GM19023 (cell line): ENCODE measurements at regions not wholly inside any gene's neighbourhood (a gene's known extent, or its start where the extent isn't known, plus 50 kb on each side); places are given as distances from the start of the nearest gene placed in this dataset.

Source experiments
- ATAC-seq: cut with Tn5 transposase; IDR thresholded peaks from one replicate; pipeline ENCODE4 v1.9.1; 2021; ENCODE audit warnings: mild to moderate bottlenecking, moderate library complexity; ENCODE audit not compliant: unreplicated experiment

DNA sequence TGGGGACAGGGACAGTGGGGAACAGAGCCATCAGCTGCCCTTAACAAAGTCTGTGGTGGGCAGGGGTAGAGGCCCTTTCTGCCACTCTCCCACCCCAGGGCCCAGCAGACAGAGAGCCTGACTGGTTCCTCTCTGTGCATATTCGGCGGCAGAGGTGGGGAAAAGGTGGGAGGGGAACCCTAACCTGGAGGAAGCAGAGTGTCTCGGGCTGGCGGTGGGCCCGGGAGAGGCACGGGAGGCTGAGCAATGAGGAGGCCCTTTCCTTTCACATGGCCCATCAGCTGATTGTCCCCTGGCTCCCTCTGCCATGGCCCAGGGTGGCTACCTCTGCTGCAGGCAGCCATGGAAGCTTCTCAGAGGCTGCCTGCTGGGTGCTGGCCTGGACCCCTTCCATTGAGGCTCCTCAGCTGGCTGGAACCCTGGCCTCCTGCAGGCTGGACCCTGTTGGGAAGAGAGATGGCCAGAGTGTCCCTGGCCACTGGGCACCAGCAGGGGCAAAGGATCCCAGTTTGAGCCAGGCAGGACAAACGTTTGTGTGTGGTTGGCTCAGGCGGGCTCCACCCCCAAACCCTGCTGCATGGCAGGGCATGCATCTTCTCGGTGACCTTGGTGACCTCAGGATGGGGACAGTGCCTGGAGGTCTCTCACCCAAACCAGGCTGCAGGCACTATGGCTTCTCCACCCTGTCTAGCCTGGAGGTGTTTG is 202.8 kb upstream of the ZNF536 start:
- ATAC-seq = no peak

DNA sequence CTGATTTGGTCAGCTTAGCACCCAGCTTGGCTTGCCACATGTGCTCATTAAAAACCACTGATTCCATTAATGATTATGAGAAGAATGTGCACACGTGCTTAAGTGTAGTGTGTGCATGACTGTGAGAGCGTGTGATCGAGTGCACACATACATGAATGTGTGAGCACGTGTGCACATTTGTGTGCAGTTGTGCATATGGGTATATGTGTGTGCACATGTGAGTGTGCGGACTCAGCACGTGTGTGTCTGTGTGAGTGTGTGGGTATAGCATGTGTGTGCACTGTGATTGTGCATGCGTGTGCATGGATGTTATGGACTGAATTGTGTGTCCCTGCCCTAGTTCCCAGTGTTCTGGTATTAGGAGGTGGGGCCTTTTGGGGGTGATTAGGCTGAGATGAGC is 202.1 kb upstream of the ZNF536 start:
- ATAC-seq = no peak

DNA sequence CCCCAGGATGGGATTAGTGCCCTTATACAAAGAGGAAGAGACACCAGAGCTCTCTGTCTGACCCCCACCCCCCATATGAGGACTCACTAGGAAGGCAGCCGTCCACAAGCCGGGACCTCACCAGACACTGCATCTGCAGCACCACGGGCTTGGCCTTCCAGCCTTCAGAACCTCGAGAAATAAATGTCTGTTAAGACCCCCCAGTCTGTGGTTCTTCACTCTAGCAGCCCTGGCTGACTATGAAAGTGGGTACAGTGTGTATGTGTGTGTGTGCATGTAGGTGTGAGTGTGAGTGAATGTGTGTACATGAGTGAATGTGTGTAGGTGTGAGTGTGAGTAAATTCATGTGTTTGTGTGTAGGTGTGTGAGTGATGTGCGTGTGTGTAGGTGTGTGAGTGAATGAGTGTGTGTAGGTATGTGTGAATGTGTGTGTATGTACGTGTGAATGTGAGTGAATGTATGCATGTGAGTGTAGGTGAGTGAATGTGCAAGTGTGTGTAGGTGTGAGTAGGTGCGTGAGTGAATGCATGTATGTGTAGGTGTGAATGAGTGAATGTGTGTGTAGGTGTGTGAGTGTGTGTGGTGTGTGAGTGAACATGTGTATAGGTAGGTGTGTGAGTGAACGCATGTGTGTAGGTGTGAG is 201.6 kb upstream of the ZNF536 start:
- no peak for ATAC-seq

DNA sequence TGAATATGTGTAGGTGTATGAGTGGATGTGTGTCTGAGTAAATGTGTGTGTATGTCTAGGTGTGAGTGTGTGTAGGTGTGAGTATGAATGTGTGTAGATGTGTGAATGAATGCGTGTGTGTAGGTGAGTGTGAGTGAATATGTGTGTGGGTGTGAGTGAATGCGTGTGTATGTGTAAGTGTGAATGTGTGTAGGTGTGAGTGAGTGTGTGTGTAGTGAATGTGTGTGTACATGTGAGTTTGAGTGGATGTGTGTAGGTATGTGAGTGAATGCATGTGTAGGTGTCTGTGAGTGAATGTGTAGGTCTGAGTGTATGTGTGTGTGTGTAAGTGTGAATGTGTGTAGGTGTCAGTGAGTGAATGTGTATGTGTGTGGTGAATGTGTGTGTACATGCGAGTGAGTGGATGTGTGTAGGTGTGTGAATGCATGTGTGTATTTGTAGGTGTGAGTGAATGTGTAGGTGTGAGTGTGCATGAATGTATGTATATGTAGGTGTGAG is 201.0 kb upstream of the ZNF536 start:
- no peak for ATAC-seq

DNA sequence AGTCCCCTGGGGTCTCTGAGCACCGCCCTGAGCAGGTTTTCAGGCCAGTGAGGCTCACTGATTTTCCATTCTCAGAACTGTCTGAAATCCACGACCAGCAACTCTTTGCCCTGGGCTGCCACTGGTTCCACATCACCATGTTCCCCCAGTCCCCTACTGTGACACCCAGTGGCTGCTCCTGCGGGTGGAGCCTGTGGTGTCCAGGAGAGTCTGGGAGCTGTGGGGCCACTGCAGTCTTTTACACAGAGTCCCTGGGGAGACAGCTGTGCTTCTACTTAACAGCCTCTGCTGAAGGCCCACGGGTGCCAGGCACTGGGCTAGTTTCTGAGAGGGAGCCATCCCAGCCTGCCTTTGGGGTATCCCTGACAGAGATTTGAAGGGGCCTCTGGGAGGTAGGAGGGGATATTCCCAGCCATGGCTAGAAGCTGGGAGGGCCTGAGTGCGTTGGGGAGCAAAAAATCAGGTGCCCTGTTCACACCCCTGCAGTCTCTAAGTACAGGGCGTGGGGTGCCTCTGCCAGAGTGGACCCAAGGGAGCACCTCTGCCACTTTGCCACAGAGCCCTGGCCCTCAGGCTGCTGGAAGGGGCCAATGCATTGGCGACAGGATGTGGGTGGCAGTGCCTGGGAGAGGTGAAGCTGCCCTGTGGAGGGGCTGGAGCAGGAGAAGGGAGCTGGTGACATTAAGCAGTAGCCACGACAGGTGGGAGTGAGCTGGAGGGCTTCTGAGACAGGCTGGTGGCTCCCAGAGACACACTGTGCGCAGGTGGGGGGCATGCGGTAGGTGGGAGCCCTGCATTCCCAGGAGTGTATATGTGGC is 200.2 kb upstream of the ZNF536 start:
- ATAC-seq = no peak

DNA sequence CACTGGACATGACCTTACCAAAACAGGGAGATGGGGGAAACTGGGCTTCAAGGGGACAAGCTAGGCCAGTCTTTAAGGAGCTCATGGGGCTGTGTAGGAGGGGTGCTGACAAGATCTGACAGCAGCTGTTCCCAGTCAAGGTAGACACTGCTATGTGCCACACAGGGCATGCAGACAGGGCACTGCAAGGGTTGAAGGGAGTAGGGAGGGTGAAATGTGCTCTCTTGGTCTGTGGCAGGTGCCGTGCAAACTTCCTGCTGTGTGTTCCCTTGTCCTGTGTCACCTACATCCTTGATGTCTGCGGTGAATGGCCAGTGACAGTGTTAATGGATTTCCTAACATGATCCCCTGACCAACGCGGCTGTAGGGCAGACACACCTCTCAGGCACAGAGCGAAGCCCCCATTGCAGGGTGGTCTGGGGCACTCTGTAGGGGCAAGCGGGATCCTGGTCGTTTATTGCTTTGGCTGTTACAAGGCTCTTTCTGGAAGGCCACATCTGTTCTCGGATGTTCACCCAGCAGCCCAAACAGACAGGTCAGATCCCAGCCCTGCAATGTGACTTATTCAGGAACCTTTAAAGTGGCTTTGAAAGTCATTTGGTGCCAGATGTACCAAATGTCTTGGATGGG is 199.5 kb upstream of the ZNF536 start:
- no peak for ATAC-seq

DNA sequence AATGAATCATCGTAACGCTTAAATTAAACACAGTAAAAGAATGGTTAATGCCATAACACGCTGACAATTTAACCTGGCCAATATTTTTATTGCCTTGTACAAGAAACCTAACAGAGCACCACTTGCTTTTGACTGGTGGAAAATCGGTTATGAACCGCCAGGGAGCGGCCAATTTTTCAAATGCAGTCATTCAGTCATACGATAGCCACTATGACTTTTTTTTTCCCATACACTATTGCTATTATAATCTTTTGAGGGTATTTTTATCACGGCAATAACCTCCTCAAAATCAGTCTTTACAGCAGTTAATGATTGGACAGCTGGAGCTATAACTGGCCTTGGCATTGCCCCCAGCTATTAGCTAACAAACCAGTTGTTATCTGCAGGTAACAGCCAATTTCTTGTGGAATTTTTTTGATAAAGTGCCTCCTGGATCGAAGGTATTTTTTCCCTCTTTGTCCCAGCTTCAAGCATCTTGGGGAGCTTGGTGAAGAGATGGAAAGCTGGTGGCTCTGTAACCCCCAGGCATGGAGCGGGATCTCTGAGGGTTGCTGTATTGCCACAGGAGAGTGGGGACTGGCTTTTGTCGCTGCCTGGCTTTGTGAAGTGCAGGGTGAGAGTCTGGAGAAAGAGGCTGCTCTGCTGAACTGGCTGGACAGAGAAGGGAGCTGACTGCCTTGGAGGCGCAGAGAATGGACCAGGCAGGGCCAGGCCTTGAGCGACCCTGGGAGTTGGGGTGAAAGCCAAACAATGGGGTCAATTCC is 198.4 kb upstream of the ZNF536 start:
- ATAC-seq = no peak

DNA sequence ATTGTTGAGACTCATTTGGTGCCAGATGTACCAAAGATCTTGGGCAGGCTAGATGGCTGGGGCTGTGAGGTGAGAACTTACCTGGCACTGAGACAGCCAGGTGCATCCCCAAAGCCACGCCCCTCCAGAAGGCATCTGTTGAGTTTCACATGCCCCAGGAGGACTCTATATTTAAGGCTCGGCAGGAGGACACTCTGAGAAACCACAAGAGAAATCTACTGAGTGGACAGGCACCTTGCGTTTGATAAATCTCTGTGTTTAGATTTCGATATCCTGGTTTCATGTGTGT is 197.9 kb upstream of the ZNF536 start:
- ATAC-seq = no peak

DNA sequence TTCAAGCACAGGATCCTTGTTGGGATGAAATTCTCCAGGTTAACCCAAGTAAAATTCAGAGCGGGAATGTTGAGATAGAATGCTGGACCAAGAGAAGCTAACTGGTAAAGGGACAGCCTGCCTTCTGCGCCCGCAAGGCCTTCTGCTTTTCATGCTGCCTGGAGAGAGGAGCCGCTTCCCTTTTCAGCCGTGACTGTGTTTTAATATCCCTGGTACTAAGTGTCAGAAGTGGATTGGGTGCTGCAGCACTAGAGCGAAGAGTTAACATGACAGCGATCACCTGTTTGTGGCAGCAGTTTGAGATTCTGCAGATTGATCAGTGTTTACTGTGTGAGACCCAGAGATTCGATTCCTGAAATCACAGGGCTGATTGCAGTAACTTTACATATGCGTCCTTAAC is 197.4 kb upstream of the ZNF536 start:
- no peak for ATAC-seq

DNA sequence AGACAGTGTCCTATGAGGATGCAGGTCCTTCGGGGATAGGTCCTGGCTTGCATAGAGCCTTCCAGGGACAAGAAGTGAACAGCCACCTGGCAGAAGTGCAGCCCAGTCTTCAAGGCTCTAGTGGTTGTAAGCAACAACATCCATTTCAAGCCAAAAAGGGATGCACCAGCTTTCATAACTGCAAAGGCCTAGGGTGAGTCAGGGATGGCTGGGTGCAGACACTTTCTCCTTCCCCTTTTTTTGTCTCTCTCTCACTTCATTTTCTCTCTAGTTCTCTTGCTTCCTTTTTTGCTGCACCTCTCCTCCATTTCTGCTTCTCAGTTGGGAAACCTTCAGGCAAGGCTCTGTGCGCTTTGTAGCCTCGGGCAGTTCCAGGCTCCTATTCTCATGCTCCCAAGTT is 196.2 kb upstream of the ZNF536 start:
- ATAC-seq = no peak

DNA sequence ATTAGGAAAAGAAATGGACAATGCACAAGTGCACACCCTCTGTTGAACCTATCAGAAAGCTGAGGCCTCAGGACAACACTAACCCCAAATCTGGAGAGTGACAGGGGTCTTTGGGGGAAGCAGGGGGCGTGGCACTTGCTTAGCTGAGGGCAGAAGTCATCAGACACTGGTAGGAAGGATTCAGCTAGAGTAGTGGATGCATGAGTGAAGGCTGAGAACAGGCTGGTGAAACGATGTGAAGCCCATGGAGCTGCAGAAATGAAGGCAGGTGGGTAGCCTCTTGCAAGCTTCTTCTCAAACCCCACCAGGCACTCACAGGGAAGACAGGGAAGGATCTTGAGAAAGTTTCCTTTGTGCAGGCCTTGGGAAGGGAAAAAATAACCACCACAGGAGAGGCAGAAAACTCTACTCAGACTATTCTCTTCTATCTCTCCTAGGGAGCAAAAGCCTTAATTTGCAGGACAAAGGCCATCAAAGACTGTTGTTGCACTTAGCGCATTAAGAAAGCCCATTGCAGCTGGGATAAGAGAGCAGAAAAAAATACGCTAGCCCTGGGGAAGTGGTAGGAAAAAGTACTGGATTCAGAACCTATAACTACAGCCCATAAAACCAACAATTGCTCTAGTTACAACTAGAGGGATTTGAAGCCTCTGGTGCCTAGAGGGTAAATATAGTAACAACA is 193.3 kb upstream of the ZNF536 start:
- no peak for ATAC-seq

DNA sequence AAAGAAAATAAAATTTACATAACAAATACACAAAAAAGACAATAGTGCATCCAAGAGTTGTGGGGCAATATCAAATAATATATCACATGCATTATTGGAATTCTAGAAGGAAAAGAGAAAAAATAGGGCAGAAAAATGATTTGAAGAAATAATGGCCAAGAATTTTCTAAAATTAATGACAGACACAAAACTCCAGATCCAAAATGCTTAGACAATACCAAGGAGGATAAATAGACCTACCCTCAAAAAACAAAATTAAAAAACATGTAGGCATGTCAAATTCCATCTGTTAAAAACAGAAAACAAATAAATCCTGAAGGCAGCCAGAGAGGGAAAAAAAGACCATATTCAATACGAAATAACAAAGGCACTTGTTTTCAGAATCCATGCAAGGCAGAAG is 191.5 kb upstream of the ZNF536 start:
- ATAC-seq = no peak

DNA sequence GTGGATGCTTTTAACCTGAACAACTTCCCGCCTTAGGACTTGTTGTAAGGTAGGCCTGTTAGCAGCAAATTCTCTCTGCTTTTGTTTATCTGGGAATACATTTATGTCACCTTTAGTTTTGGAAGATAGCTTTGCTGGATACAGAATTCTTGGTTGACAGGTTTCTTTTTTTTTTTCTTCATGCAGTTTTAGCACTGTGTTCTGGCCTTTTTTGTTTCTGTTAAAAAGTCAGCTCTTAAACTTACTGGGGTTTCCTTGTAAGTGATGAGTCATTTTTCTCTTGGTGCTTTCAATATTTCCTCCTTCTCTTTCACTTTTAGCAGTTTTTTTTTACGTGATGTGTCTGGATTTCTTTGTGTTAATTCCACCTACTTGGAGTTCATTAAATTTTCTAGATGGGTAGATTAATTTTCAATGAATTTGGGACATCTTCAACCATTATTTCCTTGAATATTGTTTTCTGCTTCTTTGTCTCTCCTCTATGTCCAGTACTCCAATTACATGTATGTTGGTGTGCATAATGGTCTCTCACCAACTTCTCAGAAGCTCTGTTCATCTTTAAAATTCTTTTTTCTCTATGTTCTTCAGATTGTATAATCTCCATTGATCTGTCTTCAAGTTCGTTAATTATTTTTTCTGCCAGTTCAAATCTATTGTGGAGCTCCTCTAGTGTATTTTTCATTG is 188.2 kb upstream of the ZNF536 start:
- ATAC-seq = no peak

DNA sequence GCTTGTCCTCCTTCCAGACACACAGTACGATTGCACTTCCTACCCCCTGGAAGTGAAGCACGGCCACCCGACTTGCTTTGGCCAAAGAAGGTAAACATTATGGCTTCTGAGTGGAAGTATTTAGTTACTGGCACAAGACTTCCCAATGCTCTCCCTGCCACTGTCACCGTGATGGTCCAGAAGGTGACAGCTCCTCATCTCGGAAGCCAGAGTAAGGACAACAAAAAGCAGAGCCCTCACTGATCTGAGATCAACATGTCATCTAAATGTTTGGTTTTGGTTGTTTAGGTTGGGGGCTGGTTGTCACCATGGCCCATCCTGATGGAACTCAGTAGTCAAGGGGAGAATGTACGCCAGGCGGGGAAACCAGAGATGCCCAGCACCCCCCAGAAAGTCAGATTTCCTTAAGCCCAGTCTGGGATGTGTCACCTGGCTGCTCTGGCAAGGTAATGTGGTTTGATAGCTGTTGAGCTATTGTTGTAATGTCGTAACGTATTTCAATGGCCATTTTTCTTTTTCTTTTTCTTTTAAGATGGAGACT is 170.1 kb upstream of the ZNF536 start:
- no peak for ATAC-seq

DNA sequence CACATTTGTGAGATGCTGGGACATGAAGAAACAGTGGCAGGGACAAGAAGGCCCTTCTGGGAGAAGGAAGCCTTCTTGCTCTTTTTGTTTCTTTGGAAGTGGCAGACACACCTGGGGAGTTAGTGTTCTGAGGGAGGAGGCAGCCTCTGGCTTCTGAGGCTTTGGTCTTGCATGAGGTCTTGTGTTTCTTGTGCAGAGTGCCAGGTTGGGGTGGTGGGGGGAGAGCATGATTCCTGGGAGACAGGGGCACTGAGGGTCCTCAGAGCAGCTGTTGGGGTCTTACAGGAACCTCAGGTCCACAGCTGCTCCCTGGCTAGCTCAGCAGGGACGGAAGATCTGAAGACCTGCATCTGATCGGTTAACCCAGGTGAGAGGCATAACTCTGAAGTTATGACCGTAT is 167.5 kb upstream of the ZNF536 start:
- no peak for ATAC-seq

DNA sequence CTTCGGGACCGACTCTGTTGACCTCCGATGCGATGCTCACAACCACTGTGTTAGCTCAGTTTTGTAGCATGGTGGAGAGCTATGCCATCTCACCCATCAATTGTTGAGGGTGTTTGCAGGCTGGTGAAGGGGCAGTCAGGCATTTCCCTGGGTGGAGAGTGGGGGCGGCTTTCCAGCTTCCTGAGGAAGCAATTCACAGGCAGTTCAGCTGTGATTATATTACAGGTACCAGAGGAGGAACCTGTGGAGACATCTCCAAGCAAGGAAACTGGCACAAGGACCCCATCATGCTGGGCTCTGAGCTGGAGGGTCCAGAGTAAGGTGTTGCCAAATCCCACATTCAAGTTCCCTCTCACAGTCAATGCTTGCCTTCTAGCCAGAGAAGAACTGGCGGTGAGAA is 166.0 kb upstream of the ZNF536 start:
- no peak for ATAC-seq

DNA sequence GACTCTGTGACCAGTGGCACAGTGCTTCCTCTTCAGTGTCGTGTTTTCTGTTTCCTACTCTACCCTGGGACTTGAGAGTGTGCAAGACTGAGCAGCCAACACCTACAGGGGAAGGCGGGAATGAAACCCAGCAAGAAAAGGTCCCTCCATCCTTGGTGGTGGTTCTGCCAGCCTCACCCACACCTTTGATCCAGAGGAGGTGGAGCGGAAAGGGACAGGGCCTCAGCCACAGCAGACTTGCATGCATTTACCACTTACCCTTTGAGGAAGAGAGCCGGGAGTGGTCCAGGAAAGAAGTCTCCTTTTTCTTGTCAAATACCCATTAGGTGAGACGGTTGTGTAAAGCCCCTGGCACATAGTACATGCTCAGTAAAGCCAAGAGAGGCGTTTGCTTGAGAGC is 164.8 kb upstream of the ZNF536 start:
- ATAC-seq = no peak

DNA sequence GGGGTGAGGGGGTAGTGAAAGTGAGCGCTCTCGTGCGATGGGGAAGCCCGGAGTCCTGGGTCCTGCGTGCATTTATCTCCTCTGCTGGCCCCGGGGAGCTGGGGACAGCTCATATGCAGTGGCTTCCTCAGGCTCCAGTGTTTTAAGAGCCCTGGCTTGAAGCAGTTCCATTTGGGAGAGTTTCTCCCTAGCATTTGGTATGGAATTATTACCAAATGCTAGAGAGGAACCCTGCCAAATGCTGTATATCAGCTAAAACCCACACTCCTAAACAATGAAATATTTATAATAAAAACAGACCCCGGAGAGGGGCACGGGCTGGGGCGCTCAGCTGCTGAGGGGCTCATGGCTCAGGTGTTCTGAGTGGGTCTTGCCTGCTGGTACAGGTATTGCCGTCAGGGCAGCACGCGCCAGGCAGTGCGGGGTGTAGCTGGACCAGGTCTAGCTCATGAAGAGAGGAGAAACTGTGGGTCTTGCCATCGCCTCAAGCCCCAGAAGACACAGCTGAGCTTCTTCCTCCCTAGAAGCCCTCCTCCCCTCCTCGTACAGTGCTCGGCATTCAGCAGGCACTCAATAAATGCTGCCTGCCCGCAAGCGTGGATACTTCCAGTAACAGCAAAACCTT is 163.6 kb upstream of the ZNF536 start:
- no peak for ATAC-seq
